GM19239 (cell line): ENCODE measurements at regions not wholly inside any gene's neighbourhood (a gene's known extent, or its start where the extent isn't known, plus 50 kb on each side); places are given as distances from the start of the nearest gene placed in this dataset.

ENCODE experiments used
- DNase-seq: peaks from one replicate; pipeline ENCODE4 v3.0.0; 2011; ENCODE audit warnings: low spot score; ENCODE audit not compliant: insufficient read length
- FAIRE-seq: peaks from 2 replicates; lab custom pipeline; 2011; peaks lifted over from hg19 to GRCh38; lab: Jason Lieb, UNC

DNA sequence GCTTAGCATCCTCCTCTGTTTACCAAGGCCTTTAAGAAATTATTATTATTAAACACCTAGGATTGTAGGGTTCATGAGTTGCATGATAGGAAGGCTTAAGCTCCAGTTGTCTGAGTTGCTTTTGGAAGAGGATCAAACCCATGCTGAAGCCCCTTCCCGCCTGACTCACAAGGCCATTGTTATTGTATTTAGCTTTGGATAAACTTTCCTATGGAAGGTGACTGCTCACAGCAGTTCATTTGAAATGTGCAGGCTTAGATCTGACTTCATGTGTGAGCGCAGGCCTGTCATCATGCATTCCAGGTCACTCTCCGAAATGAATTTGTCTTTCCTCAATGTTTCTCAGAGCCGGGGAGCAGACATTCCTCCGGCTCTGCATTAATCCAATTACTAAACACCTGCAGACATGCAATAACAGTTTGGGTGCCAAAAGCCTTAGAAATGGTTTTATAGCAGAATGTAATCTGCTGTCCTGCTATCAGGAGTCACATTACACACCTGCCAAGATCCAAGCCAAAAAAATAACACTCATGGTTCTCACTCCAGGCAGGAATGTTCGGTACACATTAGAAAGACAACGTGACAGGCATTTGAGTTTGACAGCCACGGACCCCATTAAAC is 119.9 kb downstream of the OSR1 start:
- FAIRE-seq = no peak
- no peak for DNase-seq

GRCh38 chr2:19235308-19235707 is 123.1 kb downstream of the OSR1 start:
- DNase-seq (no peak), FAIRE-seq (no peak)

DNA sequence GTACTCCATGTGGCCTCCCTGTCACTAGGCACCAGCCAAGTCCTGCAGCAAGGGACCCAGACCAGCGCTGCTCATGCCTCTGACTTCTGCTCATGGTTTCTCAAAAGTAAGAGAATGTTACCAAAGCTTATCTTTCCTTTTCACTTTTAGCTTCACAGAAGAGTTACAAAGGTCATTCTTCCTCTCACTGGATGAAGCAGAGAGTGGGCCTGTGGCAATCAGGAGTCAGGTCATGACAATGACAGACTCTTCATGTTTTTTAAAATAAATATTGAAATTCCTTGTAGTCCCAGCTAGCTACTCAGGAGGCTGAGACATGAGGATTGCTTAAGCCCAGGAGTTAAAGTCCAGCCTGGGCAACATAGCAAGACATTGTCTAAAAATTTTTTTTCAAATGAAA is 126.1 kb downstream of the OSR1 start:
- FAIRE-seq = no peak
- DNase-seq = no peak

DNA sequence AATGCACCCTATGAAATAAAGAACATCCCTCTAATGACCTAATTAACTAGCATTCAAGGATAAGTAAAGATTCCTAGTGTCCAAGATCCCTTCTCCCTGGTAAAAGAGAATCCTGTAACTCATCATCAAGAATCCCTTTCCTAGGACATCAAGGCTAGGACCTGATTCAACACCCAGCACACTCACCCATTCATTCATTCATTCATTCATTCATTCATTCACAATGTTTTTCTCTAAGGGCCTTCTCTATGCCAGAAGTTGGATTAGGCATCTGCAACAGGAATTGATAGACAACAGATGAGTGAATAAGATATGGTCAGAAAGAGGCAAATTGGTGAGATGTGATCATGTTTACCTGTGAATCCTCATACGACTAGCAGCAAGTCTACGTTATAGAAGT is 126.8 kb downstream of the OSR1 start:
- FAIRE-seq = no peak
- DNase-seq = no peak

- DNase-seq = no peak
- FAIRE-seq = no peak
Measured at GRCh38 chr2:19230626-19231025, 127.8 kb downstream of the OSR1 start.

GRCh38 chr2:19228715-19229114 is 129.7 kb downstream of the OSR1 start:
- DNase-seq (no peak), FAIRE-seq (no peak)

GRCh38 chr2:19228181-19228593 is 130.2 kb downstream of the OSR1 start:
- no peak for DNase-seq
- no peak for FAIRE-seq

- DNase-seq (no peak), FAIRE-seq (no peak)
Measured at GRCh38 chr2:19226871-19227270, 131.6 kb downstream of the OSR1 start.

DNA sequence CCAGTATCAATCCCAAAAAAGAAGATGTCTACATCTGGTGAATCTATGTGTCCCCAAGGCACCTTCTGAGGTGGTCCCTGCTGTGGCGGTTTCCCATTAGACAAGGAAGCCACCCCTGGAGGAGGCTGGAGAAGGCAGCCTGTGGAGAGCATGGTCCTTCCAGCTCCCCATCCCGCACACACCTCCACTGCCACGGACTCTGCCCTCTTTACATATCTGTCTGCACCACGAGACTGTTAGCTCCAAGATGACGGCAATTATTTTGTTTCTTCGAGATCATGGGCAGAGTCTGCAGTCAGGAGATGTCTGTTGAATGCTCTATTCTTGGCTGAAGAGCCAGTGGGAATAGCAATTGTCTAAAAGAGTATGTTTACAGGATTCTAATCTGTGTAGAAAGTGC is 132.0 kb downstream of the OSR1 start:
- DNase-seq (no peak), FAIRE-seq (no peak)

DNA sequence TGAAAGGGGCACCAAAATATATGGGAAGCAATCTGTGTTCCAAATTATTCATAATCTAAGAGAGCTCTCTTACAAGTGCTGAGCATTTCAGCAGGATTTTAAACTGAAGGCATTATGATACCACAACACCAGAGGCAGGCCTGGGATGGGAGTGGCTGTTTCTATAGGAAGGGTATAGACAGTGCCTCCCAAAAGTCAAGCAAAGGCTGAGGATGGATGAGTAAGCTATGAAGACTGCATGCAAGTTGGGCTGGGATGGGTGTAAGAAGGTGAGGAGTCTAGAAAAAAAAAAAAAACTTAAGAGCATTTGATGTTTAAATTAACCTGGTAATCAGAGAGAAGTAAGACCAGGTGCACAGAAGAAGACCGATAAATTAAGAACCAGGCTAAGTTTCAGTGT is 132.5 kb downstream of the OSR1 start:
- no peak for FAIRE-seq
- no peak for DNase-seq

DNA sequence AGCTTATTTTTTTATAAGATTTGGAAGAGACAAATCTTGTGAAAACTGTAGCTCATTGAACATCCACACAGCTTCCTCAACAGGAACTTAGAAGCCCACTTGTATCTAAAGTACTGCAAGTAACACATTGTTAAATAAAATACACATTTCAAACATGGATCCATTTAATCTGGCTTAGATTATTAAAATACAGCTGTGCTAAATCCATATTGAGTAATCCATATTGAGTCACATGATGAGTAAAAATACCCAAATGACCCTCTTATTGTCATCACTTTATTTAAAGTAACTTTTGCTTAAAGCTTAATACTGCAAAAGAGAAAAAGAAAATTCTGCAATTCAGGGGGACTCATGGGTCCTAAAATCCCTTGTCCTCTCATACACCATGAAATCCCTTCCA is 133.3 kb downstream of the OSR1 start:
- DNase-seq (no peak), FAIRE-seq (no peak)

DNA sequence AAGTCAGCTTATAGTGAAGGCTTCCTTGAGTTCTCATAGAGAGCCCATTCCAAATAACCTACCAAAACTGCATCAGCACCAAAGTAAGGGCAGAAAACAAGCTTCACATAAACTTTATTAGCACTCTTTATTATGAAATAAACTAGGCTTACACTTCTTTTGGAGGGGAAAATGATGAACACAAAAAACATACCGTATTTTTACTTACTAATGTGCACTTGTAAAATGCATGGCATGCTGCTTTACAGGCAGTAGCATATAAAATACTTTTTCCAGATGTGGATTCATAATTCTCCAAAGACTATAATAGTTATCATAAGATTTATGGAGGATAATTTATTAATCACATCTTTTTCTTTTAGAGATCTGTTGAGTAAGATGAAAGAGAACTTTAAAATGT is 133.9 kb downstream of the OSR1 start:
- DNase-seq = no peak

GRCh38 chr2:19224011-19224410 is 134.4 kb downstream of the OSR1 start:
- DNase-seq (no peak), FAIRE-seq (no peak)

More for the DNA sequence above, 133.9 kb downstream of the OSR1 start:
- FAIRE-seq = no peak

GRCh38 chr2:19219060-19219459 is 139.4 kb downstream of the OSR1 start:
- no peak for FAIRE-seq
- no peak for DNase-seq

GRCh38 chr2:19218166-19218565 is 140.3 kb downstream of the OSR1 start:
- DNase-seq (no peak), FAIRE-seq (no peak)

DNA sequence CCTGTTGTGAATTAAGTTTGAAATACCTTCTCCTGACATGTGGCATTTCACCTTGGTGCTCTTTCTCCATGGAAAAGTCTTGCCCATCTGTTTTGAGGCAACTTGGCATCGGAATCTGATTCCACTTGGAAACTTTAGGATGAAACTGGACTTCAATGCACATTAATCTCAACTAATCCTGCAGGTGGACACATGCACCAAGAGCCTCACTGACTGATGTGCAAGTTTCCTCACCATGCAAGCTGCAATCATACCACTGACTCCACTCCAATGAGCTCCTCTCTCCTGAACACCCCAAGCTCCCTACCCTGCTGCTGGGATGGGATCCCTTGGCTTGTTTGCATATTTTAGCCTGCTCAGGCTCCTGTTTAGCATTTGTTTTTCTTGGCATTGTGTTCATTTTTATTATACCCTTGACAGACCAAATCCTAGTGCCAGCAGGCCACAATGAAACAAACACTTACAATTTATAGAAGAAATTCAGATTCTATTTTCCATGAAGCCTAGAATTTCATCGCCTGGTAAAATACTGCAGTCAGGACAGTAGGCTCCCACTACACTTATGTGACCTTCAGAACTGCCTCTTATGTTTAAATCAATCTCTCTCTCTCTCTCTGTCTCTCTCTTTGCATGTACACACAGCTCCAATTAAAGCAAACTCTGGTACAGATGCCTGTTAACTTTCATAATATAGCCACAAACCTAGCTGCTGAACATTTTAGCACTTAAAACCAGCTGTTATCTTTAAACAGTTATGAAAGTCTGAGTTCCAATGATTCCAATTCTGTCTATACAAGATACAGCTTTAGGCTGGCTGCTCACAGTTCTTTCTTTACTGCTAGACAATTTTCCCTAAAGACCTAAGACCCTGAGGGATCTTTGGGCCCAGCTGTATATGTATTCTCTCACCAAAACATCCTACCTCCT is 141.5 kb downstream of the OSR1 start:
- no peak for DNase-seq
- no peak for FAIRE-seq

- DNase-seq (no peak), FAIRE-seq (no peak)
Measured at GRCh38 chr2:19216238-19216637, 142.2 kb downstream of the OSR1 start.

- DNase-seq = no peak
- no peak for FAIRE-seq
Measured at GRCh38 chr2:19214682-19215391, 143.6 kb downstream of the OSR1 start.

DNA sequence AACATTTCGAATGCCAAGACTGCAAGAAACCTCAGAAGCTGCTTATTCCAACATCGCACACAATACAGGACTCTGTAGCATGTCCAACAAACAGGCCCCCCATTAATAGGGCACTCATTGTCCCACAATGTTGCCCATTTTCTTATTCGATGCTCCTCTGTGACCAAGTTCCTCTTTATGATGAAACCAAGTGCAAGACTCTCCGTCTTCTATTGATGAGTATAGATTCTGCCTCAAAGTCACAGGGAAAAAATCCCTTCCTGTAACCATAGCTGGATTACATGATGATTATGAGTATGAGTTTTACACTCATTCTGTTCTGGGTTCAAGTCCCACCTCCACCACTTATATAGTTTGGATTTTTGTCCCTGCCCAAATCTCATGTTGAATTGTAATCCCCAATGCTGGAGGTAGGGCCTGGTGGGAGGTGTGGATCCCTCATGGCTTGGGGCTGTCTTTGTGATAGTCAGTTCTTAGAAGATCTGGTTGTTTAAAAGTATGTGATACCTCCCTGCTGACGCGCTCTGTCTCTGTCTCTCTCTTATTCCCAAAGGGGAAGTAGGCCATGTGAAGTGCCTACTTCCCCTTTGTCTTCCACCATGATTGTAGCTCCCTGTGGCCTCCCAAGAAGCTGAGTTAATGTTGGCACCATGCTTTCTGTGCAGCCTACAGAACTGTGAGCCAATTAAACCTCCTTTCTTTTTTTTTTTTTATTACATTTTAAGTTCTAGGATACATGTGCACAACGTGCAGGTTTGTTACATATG is 148.7 kb downstream of the OSR1 start:
- DNase-seq (no peak), FAIRE-seq (no peak)

GRCh38 chr2:19208479-19209199 is 149.8 kb downstream of the OSR1 start:
- DNase-seq (no peak), FAIRE-seq (no peak)
